ENCODE measurements at regions not wholly inside any gene's neighbourhood (a gene's known extent, or its start where the extent isn't known, plus 50 kb on each side); places are given as distances from the start of the nearest gene placed in this dataset.
"Not testable (repeated sequence)": the region's sequence is repeated elsewhere in the genome, so short reads cannot be mapped to it uniquely, and the experiment has no call there.

DNA sequence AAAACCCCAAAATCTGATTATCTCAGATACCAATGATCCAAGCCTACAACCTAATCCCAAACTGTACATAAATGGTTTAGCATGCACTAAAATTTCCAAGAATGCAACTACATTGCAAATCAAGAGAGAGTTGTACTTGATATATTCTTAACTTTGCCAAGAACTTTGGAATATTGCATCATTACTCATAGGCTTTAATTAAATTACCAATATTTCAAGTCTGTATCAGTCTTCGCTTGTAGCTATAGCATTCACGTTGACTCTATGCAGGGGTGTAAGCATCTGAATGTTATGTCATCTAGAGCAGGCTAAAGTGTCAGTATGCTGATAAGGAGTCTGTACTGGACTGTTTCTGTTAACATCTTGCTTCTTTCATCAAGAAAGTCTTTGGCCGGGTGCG is 56.3 kb downstream of the FOXI3 start:
- FAIRE-seq: no peak

DNA sequence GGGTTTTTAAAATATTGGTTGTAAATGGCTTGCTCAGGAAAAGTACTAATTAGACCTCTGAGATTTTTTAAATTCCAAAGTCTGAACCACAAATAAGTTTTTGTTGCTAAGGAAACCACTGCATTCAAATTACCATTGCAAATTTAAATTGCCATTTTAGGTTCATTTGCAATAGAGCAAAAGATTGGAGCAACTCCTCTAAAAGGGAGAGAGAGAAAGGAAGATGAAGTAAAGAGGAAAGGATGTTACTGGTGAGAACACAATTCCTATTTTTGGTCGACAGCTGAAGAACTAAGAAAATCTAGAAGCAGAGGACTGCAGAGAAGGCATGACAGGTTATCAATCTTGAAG is 74.9 kb downstream of the FOXI3 start:
- DNase-seq (ENCODE audit: insufficient read length, low spot score) (no peak), FAIRE-seq (no peak)

More for the DNA sequence above, 56.3 kb downstream of the FOXI3 start:
- no peak for DNase-seq (ENCODE audit: insufficient read length, low spot score)

GRCh38 chr2:88372042-88372441 is 80.5 kb downstream of the FOXI3 start:
- no peak for DNase-seq (ENCODE audit: insufficient read length, low spot score)
- no peak for FAIRE-seq

- FAIRE-seq; DNase-seq (ENCODE audit: insufficient read length, low spot score): not testable (repeated sequence)
Measured at GRCh38 chr2:88365408-88365807, 87.1 kb downstream of the FOXI3 start.

GRCh38 chr2:88355486-88355885 is 97.0 kb downstream of the FOXI3 start:
- DNase-seq (ENCODE audit: insufficient read length, low spot score) (no peak), FAIRE-seq (no peak)

DNA sequence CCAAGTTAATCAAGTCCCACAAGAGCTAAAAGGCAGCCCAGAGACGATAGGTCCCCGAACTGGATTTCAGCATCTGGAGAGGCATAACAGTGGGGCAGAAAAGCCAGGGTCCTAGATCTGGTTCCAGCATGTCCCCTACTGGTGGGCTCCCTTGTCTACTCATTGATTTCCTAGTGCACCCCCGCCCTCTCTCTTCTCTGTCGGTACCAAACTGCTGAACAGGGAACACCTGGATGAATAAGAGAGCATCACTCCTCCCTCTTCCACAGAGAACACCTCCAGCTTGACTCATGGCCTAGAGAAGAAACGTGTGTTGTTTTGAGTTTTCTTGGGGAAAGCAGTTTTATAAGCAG is 101.3 kb downstream of the FOXI3 start:
- no peak for FAIRE-seq
- no peak for DNase-seq (ENCODE audit: insufficient read length, low spot score)

DNA sequence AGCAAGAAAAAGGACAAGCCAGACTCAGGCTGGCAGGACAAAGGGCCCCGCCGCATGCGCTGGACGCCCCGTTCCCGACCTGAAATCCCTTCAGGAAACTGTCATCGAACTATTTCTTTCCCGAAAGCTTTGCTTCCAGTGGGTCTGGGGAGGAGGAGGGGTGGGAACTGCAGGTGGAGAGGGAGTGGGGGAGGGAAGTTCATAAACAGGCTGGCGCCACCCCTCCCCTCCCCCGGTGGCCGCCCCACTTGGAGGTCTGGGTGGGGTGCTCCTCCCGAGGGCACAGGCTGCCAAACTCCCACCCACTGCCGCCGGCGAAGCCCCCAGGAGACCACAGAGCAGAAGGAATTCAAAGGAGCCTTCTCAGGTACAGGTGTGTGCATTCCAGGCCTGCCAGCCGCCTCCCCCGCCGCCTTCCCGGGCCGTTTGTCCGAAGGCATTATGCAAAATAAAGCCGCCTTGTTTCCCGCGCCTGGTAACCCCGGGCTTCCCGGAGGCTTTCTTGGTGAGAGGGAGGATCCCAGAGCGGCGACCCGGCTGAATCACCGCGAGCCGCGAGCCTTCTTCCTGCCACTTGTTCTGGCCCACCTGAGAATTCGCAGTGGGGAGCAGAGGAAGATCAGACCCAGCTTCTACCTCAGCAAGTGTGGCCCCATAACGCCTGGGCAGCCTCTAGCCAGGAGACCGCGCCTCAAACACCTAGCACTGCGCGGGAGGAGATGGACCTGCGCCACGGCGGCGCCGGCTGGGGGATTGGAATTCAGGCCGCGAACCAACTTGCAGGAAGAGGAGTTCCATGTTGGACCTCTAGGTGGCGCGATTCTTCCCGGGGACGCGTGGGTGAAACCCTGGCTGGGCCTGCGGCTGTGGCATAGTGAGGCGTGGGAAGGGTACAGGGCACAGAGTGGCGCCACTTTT is 101.9 kb downstream of the FOXI3 start:
- peak; percentile 32 for DNase-seq (ENCODE audit: insufficient read length, low spot score)
- no peak for FAIRE-seq

GRCh38 chr2:88345842-88346241 is 106.7 kb downstream of the FOXI3 start:
- no peak for DNase-seq (ENCODE audit: insufficient read length, low spot score)
- FAIRE-seq: no peak

DNA sequence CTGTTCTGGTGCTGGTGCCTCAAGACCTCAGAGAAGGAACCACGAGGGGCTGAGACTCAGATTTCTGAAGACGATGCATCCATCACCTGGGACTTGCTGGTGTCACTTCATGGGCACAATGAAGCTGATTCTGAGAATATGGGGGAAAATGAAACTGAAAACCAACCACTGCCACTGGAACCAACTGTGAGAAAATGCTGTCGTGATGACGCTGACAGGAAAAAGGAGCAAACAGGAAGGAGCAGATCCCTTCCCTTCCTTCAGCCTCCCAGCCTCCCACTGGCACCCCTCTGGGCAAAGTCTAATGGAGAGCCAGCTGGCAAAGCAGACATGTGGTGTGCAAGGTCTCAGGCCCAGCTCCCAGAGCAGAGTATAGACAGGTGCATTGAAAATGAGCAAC is 109.7 kb downstream of the FOXI3 start:
- DNase-seq (ENCODE audit: insufficient read length, low spot score) (no peak), FAIRE-seq (no peak)

DNA sequence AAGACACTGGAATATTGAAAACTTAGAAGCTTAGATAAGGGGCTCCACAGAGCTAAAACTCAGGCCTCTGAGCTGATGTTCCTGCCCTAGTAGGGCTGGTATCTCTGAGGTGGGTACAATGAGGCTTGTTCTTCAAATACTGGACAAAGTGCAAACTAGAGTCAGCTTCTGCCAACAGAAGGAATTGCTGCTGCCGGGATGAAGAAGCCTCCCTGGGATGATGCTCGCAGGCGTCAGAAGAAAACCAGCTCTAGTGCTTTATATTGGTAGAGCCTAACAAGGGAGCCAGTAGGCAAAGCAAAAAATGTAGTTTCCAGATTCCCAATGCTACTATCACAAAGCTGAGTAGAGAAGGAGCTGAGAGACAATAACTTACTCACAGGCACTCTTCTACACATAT is 118.1 kb downstream of the FOXI3 start:
- FAIRE-seq: no peak

GRCh38 chr2:88331239-88331638 is 121.3 kb downstream of the FOXI3 start:
- FAIRE-seq: no peak
- no peak for DNase-seq (ENCODE audit: insufficient read length, low spot score)

More for the DNA sequence above, 118.1 kb downstream of the FOXI3 start:
- no peak for DNase-seq (ENCODE audit: insufficient read length, low spot score)

DNA sequence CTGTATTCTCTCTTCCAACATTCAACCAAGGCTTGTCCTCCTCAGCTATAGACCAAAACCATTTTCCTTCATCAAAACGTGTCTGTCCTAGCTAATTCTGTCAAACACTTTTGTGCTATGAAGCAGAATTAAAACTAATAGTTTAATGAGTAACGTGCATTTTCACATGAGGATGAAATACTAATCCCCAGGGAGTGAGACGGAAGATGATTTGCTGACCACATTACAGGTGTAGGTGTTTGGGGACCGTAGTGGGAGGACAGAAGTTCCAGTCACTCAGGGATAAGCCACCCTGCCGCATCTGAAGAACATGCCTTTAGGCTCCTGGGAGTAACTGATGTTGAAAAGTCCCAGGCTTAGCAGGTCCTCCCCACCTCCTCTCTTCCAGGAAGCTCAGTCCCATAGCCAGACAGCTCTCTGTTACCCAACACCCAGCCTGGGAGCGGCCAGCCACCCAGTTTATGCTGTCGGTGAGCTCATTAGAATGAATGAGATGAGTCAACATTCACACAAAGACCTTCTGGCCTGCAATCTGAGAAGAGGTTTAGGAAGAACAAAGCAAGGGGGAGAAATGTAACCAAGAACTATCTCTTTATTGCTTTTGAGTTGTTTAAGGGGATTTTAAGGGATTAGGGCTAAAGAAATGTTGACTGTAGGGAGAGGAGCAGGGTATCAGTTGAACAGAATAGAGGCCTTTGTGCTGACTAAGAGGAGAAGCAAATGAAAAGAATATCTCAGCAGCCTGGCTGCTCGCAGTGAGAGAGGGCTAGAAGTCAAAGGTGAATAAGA is 122.5 kb downstream of the FOXI3 start:
- DNase-seq (ENCODE audit: insufficient read length, low spot score) (peak; percentile 43), FAIRE-seq (peak; percentile 69)

GRCh38 chr2:88321449-88322248 is 130.8 kb downstream of the FOXI3 start:
- FAIRE-seq: no peak
- no peak for DNase-seq (ENCODE audit: insufficient read length, low spot score)

GRCh38 chr2:88320076-88320773 is 132.3 kb downstream of the FOXI3 start:
- DNase-seq (ENCODE audit: insufficient read length, low spot score) (no peak), FAIRE-seq (no peak)

GRCh38 chr2:88318956-88319330 is 133.6 kb downstream of the FOXI3 start:
- FAIRE-seq: no peak

GRCh38 chr2:88318071-88318955 is 134.2 kb downstream of the FOXI3 start:
- no peak for FAIRE-seq
- no peak for DNase-seq (ENCODE audit: insufficient read length, low spot score)

More at GRCh38 chr2:88318956-88319330, 133.6 kb downstream of the FOXI3 start:
- DNase-seq (ENCODE audit: insufficient read length, low spot score): no peak

DNA sequence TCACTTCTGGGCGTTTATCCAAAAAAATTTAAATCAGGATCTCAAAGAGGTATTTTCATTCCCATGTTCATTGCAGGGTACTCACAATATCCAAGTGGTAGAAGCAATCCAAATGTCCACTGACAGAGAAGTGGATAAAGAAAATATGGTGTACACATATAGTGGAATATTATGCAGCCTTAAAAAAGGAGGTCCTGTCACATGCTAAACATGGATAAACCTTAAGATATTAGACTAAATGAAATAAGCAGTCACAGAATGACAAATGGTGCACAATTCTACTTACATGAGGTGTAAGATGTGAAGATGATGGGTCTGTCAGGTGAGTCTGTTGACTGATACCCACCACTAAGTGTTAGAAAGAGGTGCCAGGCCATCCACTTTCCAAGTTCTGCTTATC is 140.6 kb downstream of the THNSL2 start:
- DNase-seq (ENCODE audit: insufficient read length, low spot score) (no peak), FAIRE-seq (no peak)

DNA sequence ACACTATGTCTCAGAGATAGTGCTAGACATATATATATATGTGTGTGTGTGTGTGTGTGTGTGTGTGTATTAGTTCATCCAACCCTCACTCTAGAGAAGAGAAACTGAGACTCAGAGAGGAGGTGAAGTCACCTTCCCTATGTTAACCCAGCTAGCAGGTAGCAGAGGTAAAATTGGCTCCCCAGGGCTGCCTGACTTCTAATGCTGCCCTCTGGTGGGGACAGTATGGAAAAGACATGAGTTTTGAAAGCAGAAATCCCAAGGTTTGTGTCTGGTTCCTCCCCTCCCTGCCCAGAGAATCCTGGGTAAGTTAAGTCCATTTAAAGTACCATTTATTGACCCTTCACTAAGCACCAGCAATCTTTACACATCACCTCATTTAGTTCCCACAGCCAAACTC is 137.7 kb downstream of the THNSL2 start:
- no peak for FAIRE-seq

GRCh38 chr2:88303865-88304264 is 133.7 kb downstream of the THNSL2 start:
- DNase-seq (ENCODE audit: insufficient read length, low spot score) (no peak), FAIRE-seq (no peak)

More for the DNA sequence above, 137.7 kb downstream of the THNSL2 start:
- no peak for DNase-seq (ENCODE audit: insufficient read length, low spot score)
